T1000 (cell line): ENCODE measurements at regions not wholly inside any gene's neighbourhood (a gene's known extent, or its start where the extent isn't known, plus 50 kb on each side); places are given as distances from the start of the nearest gene placed in this dataset.

Experiments used
- DNase-seq: peaks from one replicate; lab custom pipeline; 2025; ENCODE audit warnings: mixed read lengths; lab: John Stamatoyannopoulos, UW

DNA sequence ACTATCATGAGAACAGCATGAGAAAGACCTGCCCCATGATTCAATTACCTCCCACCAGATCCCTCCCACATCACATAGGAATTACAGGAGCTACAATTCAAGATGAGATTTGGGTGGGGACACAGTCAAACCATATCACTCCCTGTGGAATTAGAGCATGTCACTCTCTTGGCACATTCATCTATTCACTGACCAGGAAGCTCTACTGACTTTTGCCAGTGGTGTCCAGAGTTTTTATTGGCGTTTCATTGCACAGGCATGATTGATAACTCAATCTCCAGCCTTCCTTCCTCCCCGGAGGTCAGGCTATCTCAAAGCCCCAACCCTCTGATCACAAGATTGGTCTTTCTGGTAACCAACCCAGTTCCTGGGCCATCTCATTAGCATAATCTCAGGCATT, 478.9 kb upstream of the NRP1 start:
- DNase-seq = no peak

GRCh38 chr10:33812586-33812985, 478.1 kb upstream of the NRP1 start:
- DNase-seq = no peak

GRCh38 chr10:33810986-33811385, 476.5 kb upstream of the NRP1 start:
- DNase-seq = no peak

GRCh38 chr10:33809732-33810131, 475.3 kb upstream of the NRP1 start:
- no peak for DNase-seq

DNA sequence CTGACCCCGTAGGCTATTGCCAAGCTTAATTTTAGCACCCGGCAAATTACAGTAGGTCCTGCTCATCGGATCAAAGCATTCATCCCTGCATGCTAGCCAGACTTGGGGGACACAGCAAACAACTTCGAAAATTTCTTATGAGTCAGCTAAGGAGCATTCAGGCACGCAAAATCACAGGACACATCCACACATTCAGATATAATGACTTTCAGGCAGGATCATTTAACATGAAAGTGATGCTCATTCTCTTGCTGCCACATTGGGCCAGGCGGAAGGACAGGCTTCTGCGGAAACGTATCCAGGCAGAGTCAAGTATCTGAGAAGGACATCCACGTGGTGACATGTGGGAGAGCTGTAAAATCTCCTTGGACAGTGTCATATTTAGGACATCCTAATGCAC, 474.0 kb upstream of the NRP1 start:
- no peak for DNase-seq

GRCh38 chr10:33807531-33808359, 473.3 kb upstream of the NRP1 start:
- no peak for DNase-seq

- no peak for DNase-seq
These were observed 471.4 kb upstream of the NRP1 start for GRCh38 chr10:33805831-33806230.

DNA sequence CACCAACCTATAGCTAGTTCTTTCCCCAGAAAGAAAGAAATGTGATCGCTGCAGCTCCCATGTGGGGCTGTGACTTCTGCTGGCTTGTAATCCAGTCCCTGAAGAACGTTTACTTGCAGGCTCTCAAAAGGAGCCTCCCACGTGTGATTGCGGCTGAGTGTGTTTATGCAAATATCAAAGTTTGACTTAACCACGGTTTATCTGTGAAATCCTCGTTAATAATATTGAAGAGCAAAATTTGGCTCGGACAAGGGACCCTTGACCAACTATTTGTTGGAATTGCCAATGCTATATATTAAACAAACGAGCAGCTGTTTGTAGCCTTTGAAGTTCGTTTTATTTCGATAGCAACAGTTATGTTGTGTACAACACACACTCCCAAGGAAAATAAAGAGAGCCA, 470.1 kb upstream of the NRP1 start:
- DNase-seq = no peak

- no peak for DNase-seq
These were observed 468.8 kb upstream of the NRP1 start for GRCh38 chr10:33803248-33803647.

DNA sequence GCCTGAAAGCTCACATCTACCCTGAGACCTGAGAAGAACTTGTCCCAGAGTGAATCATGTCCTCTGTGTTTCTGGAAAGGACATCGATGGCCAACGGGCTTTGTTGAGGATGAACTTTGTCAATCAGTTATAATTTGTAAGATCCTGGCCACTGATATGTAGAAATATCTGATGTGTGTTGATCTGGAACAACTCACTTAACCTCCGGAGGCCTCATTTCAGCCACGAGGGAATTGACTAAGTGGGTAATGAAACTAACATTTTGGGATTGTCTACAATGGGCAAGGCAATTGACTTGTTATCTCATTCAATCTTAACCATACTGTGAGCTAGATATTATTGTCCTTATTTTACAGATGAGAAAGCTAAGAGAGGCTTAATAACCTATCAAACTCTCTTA, 468.1 kb upstream of the NRP1 start:
- no peak for DNase-seq

DNA sequence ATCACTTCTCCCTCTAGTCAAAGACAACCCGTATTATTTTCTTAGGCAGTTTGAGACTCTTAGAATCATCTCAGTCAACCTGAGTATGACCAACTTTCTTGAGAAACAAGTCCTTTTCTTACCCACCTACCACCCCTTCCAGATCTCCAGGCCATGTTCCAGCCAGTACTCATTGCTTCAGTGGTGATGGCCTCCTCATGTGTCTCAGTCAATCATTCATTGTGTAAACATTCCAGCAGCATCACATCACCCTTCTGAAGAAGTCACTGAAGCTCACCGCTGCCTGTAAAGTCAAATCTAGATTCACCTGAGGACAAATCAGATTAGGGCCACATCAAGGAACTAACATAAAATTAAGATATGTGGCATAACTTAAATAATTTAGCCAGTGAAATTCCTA, 467.2 kb upstream of the NRP1 start:
- DNase-seq = no peak

- no peak for DNase-seq
These were observed 466.5 kb upstream of the NRP1 start for GRCh38 chr10:33800986-33801385.

- DNase-seq = no peak
These were observed 466.1 kb upstream of the NRP1 start for GRCh38 chr10:33800545-33800944.

- DNase-seq = no peak
These were observed 465.5 kb upstream of the NRP1 start for GRCh38 chr10:33799944-33800323.

GRCh38 chr10:33799281-33799943, 464.9 kb upstream of the NRP1 start:
- no peak for DNase-seq

DNA sequence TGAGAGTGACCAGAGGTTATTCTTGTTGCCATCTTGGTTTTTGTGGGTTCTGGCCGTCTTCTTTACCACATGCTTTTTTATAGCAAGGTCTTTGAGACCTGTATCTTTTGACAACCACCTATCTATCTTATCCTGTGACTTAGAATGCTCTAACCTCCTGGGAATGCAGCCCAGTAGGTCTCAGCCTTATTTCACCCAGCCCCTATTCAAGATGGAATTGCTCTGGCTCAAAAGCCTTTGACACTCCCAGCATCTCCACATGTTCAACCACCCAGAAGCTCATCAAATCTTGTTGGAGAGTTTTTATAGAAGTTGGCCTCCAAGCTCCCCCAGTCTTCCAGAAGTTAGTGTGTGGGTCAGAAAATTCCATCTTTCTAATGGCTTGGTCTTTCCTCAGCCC, 464.3 kb upstream of the NRP1 start:
- DNase-seq = no peak

- no peak for DNase-seq
These were observed 462.2 kb upstream of the NRP1 start for GRCh38 chr10:33796680-33797079.

DNA sequence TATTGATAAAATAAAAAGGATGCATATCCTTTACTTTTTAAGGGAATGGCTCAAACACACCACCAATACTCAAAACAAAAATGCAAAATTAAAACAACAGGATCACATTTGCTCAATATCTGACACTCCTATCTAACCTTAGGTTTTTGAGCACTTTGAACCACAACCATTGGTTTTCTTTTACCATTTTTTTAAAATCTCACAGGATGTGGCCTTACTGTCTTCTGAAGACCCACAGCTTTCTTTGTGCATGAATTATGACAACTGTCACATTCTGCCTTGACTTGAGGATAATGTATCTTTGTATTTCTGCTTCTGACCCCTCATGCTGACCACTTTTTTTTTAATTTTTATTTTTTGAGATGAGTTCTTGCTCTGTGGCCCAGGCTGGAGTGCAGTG, 461.1 kb upstream of the NRP1 start:
- DNase-seq = no peak

- no peak for DNase-seq
These were observed 460.0 kb upstream of the NRP1 start for GRCh38 chr10:33794460-33794859.

GRCh38 chr10:33793793-33794192, 459.3 kb upstream of the NRP1 start:
- no peak for DNase-seq

- no peak for DNase-seq
These were observed 456.8 kb upstream of the NRP1 start for GRCh38 chr10:33791272-33791660.

DNA sequence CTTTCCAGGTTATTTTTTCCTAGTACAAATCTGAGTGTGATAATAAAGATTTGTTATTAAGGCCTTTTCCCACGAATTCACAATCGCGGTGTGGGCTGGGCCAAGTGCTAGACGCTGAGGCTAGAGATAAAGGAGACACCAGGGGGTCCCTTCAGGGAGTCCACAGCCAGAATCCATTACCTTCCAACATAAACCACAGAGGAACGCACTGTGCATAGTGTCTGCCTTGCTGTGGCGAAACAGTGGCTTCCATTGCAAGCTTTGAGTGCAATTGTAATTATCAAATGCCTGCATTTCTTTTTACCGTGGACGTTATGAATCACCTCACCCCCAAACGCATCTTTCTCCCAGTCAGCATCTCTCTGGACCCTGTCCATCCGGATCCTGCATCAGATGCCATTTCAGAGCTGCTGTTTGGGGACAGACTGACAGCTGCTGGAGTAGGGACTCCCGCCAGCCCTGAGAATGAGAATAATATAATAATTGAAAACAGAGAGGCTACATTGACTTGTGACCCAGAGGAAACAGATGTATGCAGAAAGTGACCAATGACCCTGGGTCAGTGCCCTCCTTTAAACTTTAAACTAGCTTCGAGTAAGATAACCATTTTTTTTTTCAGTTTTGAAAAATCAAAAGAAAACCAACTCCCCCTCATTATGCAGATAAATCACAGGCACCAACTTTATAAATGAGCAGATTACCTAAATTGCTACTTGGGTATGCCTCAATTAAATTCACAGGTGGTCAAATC, 456.2 kb upstream of the NRP1 start:
- no peak for DNase-seq

GRCh38 chr10:33783557-33783956, 449.1 kb upstream of the NRP1 start:
- no peak for DNase-seq
